Mesothelial cell of epicardium (in vitro differentiated cells): ENCODE measurements at regions not wholly inside any gene's neighbourhood (a gene's known extent, or its start where the extent isn't known, plus 50 kb on each side); places are given as distances from the start of the nearest gene placed in this dataset.

Source experiments
- DNase-seq, 2 experiments: peaks; one replicate each; pipeline ENCODE4 v3.0.0; 2021; ENCODE audit warnings: low spot score in 2 of 2; ENCODE audit not compliant: unreplicated experiment in 2 of 2
- H3K27ac Mint-ChIP-seq: 2 replicates; pipeline ENCODE4 v1.8.0; 2021; ENCODE audit warnings: mixed read lengths
- H3K27me3 Mint-ChIP-seq: 2 replicates; pipeline ENCODE4 v1.8.0; 2021; ENCODE audit warnings: low read depth, mixed read lengths
- H3K36me3 Mint-ChIP-seq: 2 replicates; pipeline ENCODE4 v1.8.0; 2021; ENCODE audit warnings: mixed read lengths
- H3K4me1 Mint-ChIP-seq: 2 replicates; pipeline ENCODE4 v1.8.0; 2021; ENCODE audit warnings: mixed read lengths
- H3K4me3 Mint-ChIP-seq: 2 replicates; pipeline ENCODE4 v1.8.0; 2021; ENCODE audit warnings: mild to moderate bottlenecking, moderate library complexity, mixed read lengths
- H3K9me3 Mint-ChIP-seq: 2 replicates; pipeline ENCODE4 v1.8.0; 2021; ENCODE audit warnings: mixed read lengths
- TF ChIP-seq, protein P1 (sequence below): fragments of 200-600 bp; sonication (generic); IDR thresholded peaks from one replicate; pipeline ENCODE4 v1.5.0; 2021; ENCODE audit warnings: antibody characterized with exemption; ENCODE audit not compliant: unreplicated experiment

GRCh38 chr6:74073429-74073828 lies 377.4 kb downstream of the CD109 start:
- no peak for DNase-seq

GRCh38 chr6:74071214-74071613 lies 375.2 kb downstream of the CD109 start:
- H3K4me3 Mint-ChIP-seq: no peak overlapping the region
- TF ChIP-seq, protein P1, sequence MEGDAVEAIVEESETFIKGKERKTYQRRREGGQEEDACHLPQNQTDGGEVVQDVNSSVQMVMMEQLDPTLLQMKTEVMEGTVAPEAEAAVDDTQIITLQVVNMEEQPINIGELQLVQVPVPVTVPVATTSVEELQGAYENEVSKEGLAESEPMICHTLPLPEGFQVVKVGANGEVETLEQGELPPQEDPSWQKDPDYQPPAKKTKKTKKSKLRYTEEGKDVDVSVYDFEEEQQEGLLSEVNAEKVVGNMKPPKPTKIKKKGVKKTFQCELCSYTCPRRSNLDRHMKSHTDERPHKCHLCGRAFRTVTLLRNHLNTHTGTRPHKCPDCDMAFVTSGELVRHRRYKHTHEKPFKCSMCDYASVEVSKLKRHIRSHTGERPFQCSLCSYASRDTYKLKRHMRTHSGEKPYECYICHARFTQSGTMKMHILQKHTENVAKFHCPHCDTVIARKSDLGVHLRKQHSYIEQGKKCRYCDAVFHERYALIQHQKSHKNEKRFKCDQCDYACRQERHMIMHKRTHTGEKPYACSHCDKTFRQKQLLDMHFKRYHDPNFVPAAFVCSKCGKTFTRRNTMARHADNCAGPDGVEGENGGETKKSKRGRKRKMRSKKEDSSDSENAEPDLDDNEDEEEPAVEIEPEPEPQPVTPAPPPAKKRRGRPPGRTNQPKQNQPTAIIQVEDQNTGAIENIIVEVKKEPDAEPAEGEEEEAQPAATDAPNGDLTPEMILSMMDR: no peak
- H3K27me3 Mint-ChIP-seq: peaks cover 21% of the 10 kb centered on the region
- no peak overlapping the region for H3K27ac Mint-ChIP-seq
- H3K4me1 Mint-ChIP-seq: no peaks in the 10 kb centered on the region
- DNase-seq: no peak
- no peaks in the 10 kb centered on the region for H3K36me3 Mint-ChIP-seq
- H3K9me3 Mint-ChIP-seq: peaks cover 5% of the 10 kb centered on the region

More at GRCh38 chr6:74073429-74073828, 377.4 kb downstream of the CD109 start:
- Mint-ChIP-seq H3K36me3 (no peaks in the 10 kb centered on the region), H3K9me3 (no peaks in the 10 kb centered on the region), H3K4me3 (no peak overlapping the region), H3K4me1 (no peaks in the 10 kb centered on the region), H3K27me3 (peaks cover 24% of the 10 kb centered on the region), H3K27ac (no peak overlapping the region)
- TF ChIP-seq, protein P1: no peak

DNA sequence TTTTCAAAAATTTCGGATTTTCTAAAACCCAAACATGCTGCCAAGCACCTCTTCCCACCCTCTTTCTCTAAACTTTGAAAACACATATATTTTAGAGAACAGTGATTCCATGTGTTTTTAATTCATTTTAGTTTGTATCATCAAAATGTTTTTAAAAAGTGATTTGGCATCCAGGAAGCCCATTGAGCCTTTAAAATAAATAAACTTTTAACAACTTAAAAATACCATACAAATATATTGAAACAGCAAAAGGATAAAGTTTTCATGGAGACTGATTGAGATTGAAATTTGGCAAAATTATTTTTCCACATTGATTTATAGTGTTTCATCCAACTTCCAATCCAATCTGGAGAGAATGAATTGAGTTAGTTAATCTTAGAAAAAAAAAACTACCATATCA lies 374.7 kb downstream of the CD109 start:
- no peaks in the 10 kb centered on the region for H3K4me1 Mint-ChIP-seq
- TF ChIP-seq, protein P1: no peak
- no peak for DNase-seq
- H3K4me3 Mint-ChIP-seq: no peak overlapping the region
- H3K36me3 Mint-ChIP-seq: no peaks in the 10 kb centered on the region
- H3K27ac Mint-ChIP-seq: no peak overlapping the region
- peaks cover 5% of the 10 kb centered on the region for H3K9me3 Mint-ChIP-seq
- H3K27me3 Mint-ChIP-seq: peaks cover 26% of the 10 kb centered on the region

DNA sequence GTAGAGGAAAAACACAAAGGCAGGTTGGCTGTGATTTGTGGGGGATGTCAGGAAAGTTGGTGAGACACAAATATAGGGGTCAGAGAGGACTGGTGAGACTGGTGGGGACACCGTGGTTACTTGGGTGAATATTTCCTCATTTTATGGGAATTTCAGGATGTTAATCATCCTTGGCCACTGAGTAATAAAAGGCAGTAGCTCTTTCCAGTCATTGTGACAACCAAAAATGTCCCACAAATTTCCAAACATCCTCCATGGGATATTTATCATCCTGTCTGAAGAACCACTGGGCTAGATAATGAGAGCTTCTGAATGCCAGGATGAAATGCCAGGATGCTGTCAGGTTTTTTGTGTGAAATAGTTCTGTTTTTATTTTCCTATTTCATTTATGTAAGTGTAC lies 374.1 kb downstream of the CD109 start:
- no peak overlapping the region for H3K27ac Mint-ChIP-seq
- no peak overlapping the region for H3K4me3 Mint-ChIP-seq
- peaks cover 24% of the 10 kb centered on the region for H3K27me3 Mint-ChIP-seq
- TF ChIP-seq, protein P1: no peak
- H3K36me3 Mint-ChIP-seq: no peaks in the 10 kb centered on the region
- DNase-seq: no peak
- peaks cover 5% of the 10 kb centered on the region for H3K9me3 Mint-ChIP-seq
- no peaks in the 10 kb centered on the region for H3K4me1 Mint-ChIP-seq

DNA sequence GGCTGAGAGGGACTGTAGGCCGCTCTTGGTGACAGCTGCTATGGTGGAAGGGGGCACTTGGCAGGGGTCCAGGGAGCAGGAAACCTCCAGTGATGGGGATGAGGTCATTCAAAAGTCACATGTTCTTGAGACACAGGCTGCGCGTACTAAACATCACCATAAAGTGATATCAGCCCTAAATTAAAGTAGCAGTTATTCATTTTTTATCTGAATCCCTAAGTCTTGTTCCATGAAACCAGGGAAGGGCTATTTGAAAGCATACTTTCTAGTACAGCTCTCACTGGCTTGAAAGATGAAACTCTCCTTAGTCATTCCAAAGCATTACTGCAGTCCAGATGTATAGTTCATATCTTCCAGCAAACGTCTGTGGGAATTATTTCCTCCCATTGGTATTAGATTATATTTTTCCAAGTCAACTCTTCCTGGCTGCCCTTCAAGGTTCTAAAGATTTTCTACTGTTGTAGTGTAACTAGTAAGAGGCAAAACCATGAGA lies 373.1 kb downstream of the CD109 start:
- DNase-seq: peak in 1 of 2 experiments; percentile 39
- H3K27ac Mint-ChIP-seq: no peak overlapping the region

More for the DNA sequence above, 373.1 kb downstream of the CD109 start:
- no peak overlapping the region for H3K4me3 Mint-ChIP-seq
- H3K36me3 Mint-ChIP-seq: no peaks in the 10 kb centered on the region
- peaks cover 24% of the 10 kb centered on the region for H3K27me3 Mint-ChIP-seq
- H3K4me1 Mint-ChIP-seq: no peaks in the 10 kb centered on the region
- TF ChIP-seq, protein P1: no peak
- H3K9me3 Mint-ChIP-seq: peaks cover 5% of the 10 kb centered on the region
